HFF-Myc (cell line): ENCODE measurements at regions not wholly inside any gene's neighbourhood (a gene's known extent, or its start where the extent isn't known, plus 50 kb on each side); places are given as distances from the start of the nearest gene placed in this dataset.

Source experiments
- DNase-seq: peaks from one replicate; pipeline ENCODE4 v3.0.0-alpha.2; 2011; ENCODE audit warnings: low read depth; ENCODE audit errors: extremely low read depth
- H3K4me3 ChIP-seq: replicated peaks from 2 replicates; pipeline ENCODE4 v1.5.1; 2011; ENCODE audit warnings: low read depth, mild to moderate bottlenecking, control low read depth, low read length
- CTCF ChIP-seq: IDR thresholded peaks from 2 replicates; pipeline ENCODE4 v1.5.1; 2012; ENCODE audit warnings: mild to moderate bottlenecking, low read depth, low read length, control low read depth; ENCODE audit errors: missing control alignments

- TF ChIP-seq CTCF, result no peak
- DNase-seq, result no peak
- no peak overlapping the region for H3K4me3 ChIP-seq
Observed at GRCh38 chr4:14653338-14653737, 348.9 kb upstream of the CPEB2 start.

- H3K4me3 ChIP-seq, result no peak overlapping the region
- TF ChIP-seq CTCF, result no peak
- DNase-seq, result no peak
Observed at GRCh38 chr4:14659286-14659685, 343.0 kb upstream of the CPEB2 start.

- no peak for DNase-seq
- no peak for TF ChIP-seq CTCF
- no peak overlapping the region for H3K4me3 ChIP-seq
Observed at GRCh38 chr4:14667624-14668151, 334.6 kb upstream of the CPEB2 start.

GRCh38 chr4:14668296-14668695 is 334.0 kb upstream of the CPEB2 start:
- TF ChIP-seq CTCF, result no peak

GRCh38 chr4:14669371-14669770 is 332.9 kb upstream of the CPEB2 start:
- TF ChIP-seq CTCF, result no peak
- DNase-seq, result no peak

More at GRCh38 chr4:14668296-14668695, 334.0 kb upstream of the CPEB2 start:
- no peak overlapping the region for H3K4me3 ChIP-seq
- DNase-seq, result no peak

GRCh38 chr4:14671146-14671545 is 331.1 kb upstream of the CPEB2 start:
- no peak overlapping the region for H3K4me3 ChIP-seq
- no peak for DNase-seq
- TF ChIP-seq CTCF, result no peak

More at GRCh38 chr4:14669371-14669770, 332.9 kb upstream of the CPEB2 start:
- H3K4me3 ChIP-seq, result no peak overlapping the region
